ENCODE measurements at regions not wholly inside any gene's neighbourhood (a gene's known extent, or its start where the extent isn't known, plus 50 kb on each side); places are given as distances from the start of the nearest gene placed in this dataset.

GRCh38 chr17:70969521-70970034 lies 800.2 kb downstream of the KCNJ2 start:
- H3K4me3 ChIP-seq (ENCODE audit: low read length) = no peak overlapping the region
- no peaks in the 10 kb centered on the region for H3K4me1 ChIP-seq (ENCODE audit: control insufficient read depth, low read depth, low read length)
- no peaks in the 10 kb centered on the region for H3K9me3 ChIP-seq (ENCODE audit: control insufficient read depth, low read depth, low read length)
- no peak overlapping the region for H3K9ac ChIP-seq (ENCODE audit: low read length)
- no peaks in the 10 kb centered on the region for H3K27me3 ChIP-seq (ENCODE audit: control insufficient read depth, insufficient read depth, low read length)
- no peak overlapping the region for H3K27ac ChIP-seq (ENCODE audit: low read length)
- no peaks in the 10 kb centered on the region for H3K36me3 ChIP-seq (ENCODE audit: control insufficient read depth, low read depth, low read length)

GRCh38 chr17:70976447-70976846 lies 807.1 kb downstream of the KCNJ2 start:
- Histone ChIP-seq H3K9ac (ENCODE audit: low read length) (no peak overlapping the region), H3K4me3 (ENCODE audit: low read length) (no peak overlapping the region), H3K27ac (ENCODE audit: low read length) (no peak overlapping the region), H3K9me3 (ENCODE audit: control insufficient read depth, low read depth, low read length) (no peaks in the 10 kb centered on the region), H3K4me1 (ENCODE audit: control insufficient read depth, low read depth, low read length) (no peaks in the 10 kb centered on the region), H3K27me3 (ENCODE audit: control insufficient read depth, insufficient read depth, low read length) (no peaks in the 10 kb centered on the region), H3K36me3 (ENCODE audit: control insufficient read depth, low read depth, low read length) (no peaks in the 10 kb centered on the region)

- Histone ChIP-seq H3K36me3 (ENCODE audit: control insufficient read depth, low read depth, low read length) (no peaks in the 10 kb centered on the region), H3K27me3 (ENCODE audit: control insufficient read depth, insufficient read depth, low read length) (no peaks in the 10 kb centered on the region), H3K9me3 (ENCODE audit: control insufficient read depth, low read depth, low read length) (peaks cover 13% of the 10 kb centered on the region), H3K4me1 (ENCODE audit: control insufficient read depth, low read depth, low read length) (peaks cover 25% of the 10 kb centered on the region), H3K4me3 (ENCODE audit: low read length) (no peak overlapping the region), H3K27ac (ENCODE audit: low read length) (no peak overlapping the region), H3K9ac (ENCODE audit: low read length) (no peak overlapping the region)
Measured at GRCh38 chr17:70984873-70985272, 815.5 kb downstream of the KCNJ2 start.

- peaks cover 25% of the 10 kb centered on the region for H3K4me1 ChIP-seq (ENCODE audit: control insufficient read depth, low read depth, low read length)
- peaks cover 13% of the 10 kb centered on the region for H3K9me3 ChIP-seq (ENCODE audit: control insufficient read depth, low read depth, low read length)
- H3K9ac ChIP-seq (ENCODE audit: low read length) = peak overlapping the region; percentile 2
- H3K27ac ChIP-seq (ENCODE audit: low read length) = peak overlapping the region; percentile 33
- no peaks in the 10 kb centered on the region for H3K36me3 ChIP-seq (ENCODE audit: control insufficient read depth, low read depth, low read length)
- H3K4me3 ChIP-seq (ENCODE audit: low read length) = no peak overlapping the region
- H3K27me3 ChIP-seq (ENCODE audit: control insufficient read depth, insufficient read depth, low read length) = no peaks in the 10 kb centered on the region
Measured at GRCh38 chr17:70987867-70988340, 818.6 kb downstream of the KCNJ2 start.

GRCh38 chr17:70988622-70989021 lies 819.3 kb downstream of the KCNJ2 start:
- H3K36me3 ChIP-seq (ENCODE audit: control insufficient read depth, low read depth, low read length) = no peaks in the 10 kb centered on the region
- H3K4me1 ChIP-seq (ENCODE audit: control insufficient read depth, low read depth, low read length) = peaks cover 25% of the 10 kb centered on the region
- H3K27ac ChIP-seq (ENCODE audit: low read length) = peak overlapping the region; percentile 33
- no peaks in the 10 kb centered on the region for H3K27me3 ChIP-seq (ENCODE audit: control insufficient read depth, insufficient read depth, low read length)
- H3K4me3 ChIP-seq (ENCODE audit: low read length) = no peak overlapping the region
- H3K9me3 ChIP-seq (ENCODE audit: control insufficient read depth, low read depth, low read length) = peaks cover 13% of the 10 kb centered on the region
- H3K9ac ChIP-seq (ENCODE audit: low read length) = no peak overlapping the region

GRCh38 chr17:70989280-70989679 lies 819.9 kb downstream of the KCNJ2 start:
- Histone ChIP-seq H3K4me1 (ENCODE audit: control insufficient read depth, low read depth, low read length) (peaks cover 25% of the 10 kb centered on the region), H3K9ac (ENCODE audit: low read length) (no peak overlapping the region), H3K27ac (ENCODE audit: low read length) (no peak overlapping the region), H3K36me3 (ENCODE audit: control insufficient read depth, low read depth, low read length) (no peaks in the 10 kb centered on the region), H3K9me3 (ENCODE audit: control insufficient read depth, low read depth, low read length) (peaks cover 13% of the 10 kb centered on the region), H3K4me3 (ENCODE audit: low read length) (no peak overlapping the region), H3K27me3 (ENCODE audit: control insufficient read depth, insufficient read depth, low read length) (no peaks in the 10 kb centered on the region)

GRCh38 chr17:70994194-70994593 lies 824.9 kb downstream of the KCNJ2 start:
- H3K27ac ChIP-seq (ENCODE audit: low read length) = no peak overlapping the region
- H3K4me3 ChIP-seq (ENCODE audit: low read length) = no peak overlapping the region
- H3K9me3 ChIP-seq (ENCODE audit: control insufficient read depth, low read depth, low read length) = no peaks in the 10 kb centered on the region
- no peaks in the 10 kb centered on the region for H3K36me3 ChIP-seq (ENCODE audit: control insufficient read depth, low read depth, low read length)
- H3K4me1 ChIP-seq (ENCODE audit: control insufficient read depth, low read depth, low read length) = peaks cover under 1% of the 10 kb centered on the region
- H3K27me3 ChIP-seq (ENCODE audit: control insufficient read depth, insufficient read depth, low read length) = no peaks in the 10 kb centered on the region
- no peak overlapping the region for H3K9ac ChIP-seq (ENCODE audit: low read length)

GRCh38 chr17:70995997-70996396 lies 826.7 kb downstream of the KCNJ2 start:
- Histone ChIP-seq H3K27ac (ENCODE audit: low read length) (no peak overlapping the region), H3K9me3 (ENCODE audit: control insufficient read depth, low read depth, low read length) (no peaks in the 10 kb centered on the region), H3K4me1 (ENCODE audit: control insufficient read depth, low read depth, low read length) (no peaks in the 10 kb centered on the region), H3K4me3 (ENCODE audit: low read length) (no peak overlapping the region), H3K27me3 (ENCODE audit: control insufficient read depth, insufficient read depth, low read length) (no peaks in the 10 kb centered on the region), H3K9ac (ENCODE audit: low read length) (no peak overlapping the region), H3K36me3 (ENCODE audit: control insufficient read depth, low read depth, low read length) (no peaks in the 10 kb centered on the region)

GRCh38 chr17:71003736-71004135 lies 834.4 kb downstream of the KCNJ2 start:
- H3K9me3 ChIP-seq (ENCODE audit: control insufficient read depth, low read depth, low read length) = no peaks in the 10 kb centered on the region
- no peaks in the 10 kb centered on the region for H3K36me3 ChIP-seq (ENCODE audit: control insufficient read depth, low read depth, low read length)
- H3K4me1 ChIP-seq (ENCODE audit: control insufficient read depth, low read depth, low read length) = peaks cover 11% of the 10 kb centered on the region
- no peak overlapping the region for H3K27ac ChIP-seq (ENCODE audit: low read length)
- H3K27me3 ChIP-seq (ENCODE audit: control insufficient read depth, insufficient read depth, low read length) = peaks cover 4% of the 10 kb centered on the region
- no peak overlapping the region for H3K4me3 ChIP-seq (ENCODE audit: low read length)
- no peak overlapping the region for H3K9ac ChIP-seq (ENCODE audit: low read length)

- Histone ChIP-seq H3K27me3 (ENCODE audit: control insufficient read depth, insufficient read depth, low read length) (peaks cover 4% of the 10 kb centered on the region), H3K9ac (ENCODE audit: low read length) (no peak overlapping the region), H3K36me3 (ENCODE audit: control insufficient read depth, low read depth, low read length) (no peaks in the 10 kb centered on the region), H3K27ac (ENCODE audit: low read length) (no peak overlapping the region), H3K9me3 (ENCODE audit: control insufficient read depth, low read depth, low read length) (no peaks in the 10 kb centered on the region), H3K4me3 (ENCODE audit: low read length) (no peak overlapping the region), H3K4me1 (ENCODE audit: control insufficient read depth, low read depth, low read length) (peaks cover 11% of the 10 kb centered on the region)
Measured at GRCh38 chr17:71004413-71004812, 835.1 kb downstream of the KCNJ2 start.

- no peak overlapping the region for H3K9ac ChIP-seq (ENCODE audit: low read length)
- H3K27ac ChIP-seq (ENCODE audit: low read length) = no peak overlapping the region
- no peaks in the 10 kb centered on the region for H3K36me3 ChIP-seq (ENCODE audit: control insufficient read depth, low read depth, low read length)
- no peak overlapping the region for H3K4me3 ChIP-seq (ENCODE audit: low read length)
- H3K27me3 ChIP-seq (ENCODE audit: control insufficient read depth, insufficient read depth, low read length) = no peaks in the 10 kb centered on the region
- no peaks in the 10 kb centered on the region for H3K9me3 ChIP-seq (ENCODE audit: control insufficient read depth, low read depth, low read length)
- no peaks in the 10 kb centered on the region for H3K4me1 ChIP-seq (ENCODE audit: control insufficient read depth, low read depth, low read length)
Measured at GRCh38 chr17:71011391-71011790, 842.1 kb downstream of the KCNJ2 start.

- no peaks in the 10 kb centered on the region for H3K27me3 ChIP-seq (ENCODE audit: control insufficient read depth, insufficient read depth, low read length)
- no peak overlapping the region for H3K4me3 ChIP-seq (ENCODE audit: low read length)
- no peak overlapping the region for H3K27ac ChIP-seq (ENCODE audit: low read length)
- no peak overlapping the region for H3K9ac ChIP-seq (ENCODE audit: low read length)
- peaks cover 23% of the 10 kb centered on the region for H3K4me1 ChIP-seq (ENCODE audit: control insufficient read depth, low read depth, low read length)
- no peaks in the 10 kb centered on the region for H3K9me3 ChIP-seq (ENCODE audit: control insufficient read depth, low read depth, low read length)
- no peaks in the 10 kb centered on the region for H3K36me3 ChIP-seq (ENCODE audit: control insufficient read depth, low read depth, low read length)
Measured at GRCh38 chr17:71019699-71020098, 850.4 kb downstream of the KCNJ2 start.

Measured in iPS-18a (cell line).